ENCODE measurements at regions not wholly inside any gene's neighbourhood (a gene's known extent, or its start where the extent isn't known, plus 50 kb on each side); places are given as distances from the start of the nearest gene placed in this dataset.

- no peak for TF ChIP-seq ZNF407 (CRISPR knock-in tag; IDR thresholded peaks at IDR 0.05; ENCODE audit: not compliant biosample characterization)
- no peak for TF ChIP-seq MIER3 (CRISPR knock-in tag; IDR thresholded peaks at IDR 0.05; ENCODE audit: borderline replicate concordance)
- TF ChIP-seq SALL2 (CRISPR knock-in tag; IDR thresholded peaks at IDR 0.05), result no peak
- no peak for TF ChIP-seq ZNF691 (CRISPR knock-in tag; IDR thresholded peaks at IDR 0.05; ENCODE audit: borderline replicate concordance, low read depth)
- TF ChIP-seq ZUFSP (CRISPR knock-in tag; IDR thresholded peaks at IDR 0.05; ENCODE audit: borderline replicate concordance), result no peak
- TF ChIP-seq, protein P1, sequence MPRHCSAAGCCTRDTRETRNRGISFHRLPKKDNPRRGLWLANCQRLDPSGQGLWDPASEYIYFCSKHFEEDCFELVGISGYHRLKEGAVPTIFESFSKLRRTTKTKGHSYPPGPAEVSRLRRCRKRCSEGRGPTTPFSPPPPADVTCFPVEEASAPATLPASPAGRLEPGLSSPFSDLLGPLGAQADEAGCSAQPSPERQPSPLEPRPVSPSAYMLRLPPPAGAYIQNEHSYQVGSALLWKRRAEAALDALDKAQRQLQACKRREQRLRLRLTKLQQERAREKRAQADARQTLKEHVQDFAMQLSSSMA (CRISPR knock-in tag; IDR thresholded peaks at IDR 0.05), result no peak
- no peak for TF ChIP-seq HNRNPUL1 (IDR thresholded peaks at IDR 0.05; ENCODE audit: low read depth, low read length)
These were observed 139.8 kb upstream of the HS3ST1 start (continued) for GRCh38 chr4:11568511-11568910.

Data from HepG2 (cell line).